Transverse colon (tissue), 3 donors: ENCODE measurements at regions not wholly inside any gene's neighbourhood (a gene's known extent, or its start where the extent isn't known, plus 50 kb on each side); places are given as distances from the start of the nearest gene placed in this dataset.

Experiments used
- CTCF ChIP-seq, 5 experiments: fragments of 200-600 bp in 3 of 5; fragments of 450-650 bp in 2 of 5; sonication (generic) in 3 of 5; IDR thresholded peaks; 1 replicate in 2 of 5; 2 replicates in 3 of 5; pipeline ENCODE4 v1.5.1; 2016 to 2017; ENCODE audit warnings: antibody characterized with exemption in 5 of 5, inconsistent platforms in 3 of 5, mild to moderate bottlenecking in 2 of 5, moderate library complexity in 1 of 5
- POLR2A ChIP-seq: fragments of 450-650 bp; IDR thresholded peaks from one replicate; pipeline ENCODE4 v1.6.1; 2016; ENCODE audit warnings: antibody characterized with exemption, mild to moderate bottlenecking, moderate library complexity

GRCh38 chr9:73597039-73597438, 445.4 kb downstream of the ANXA1 start:
- TF ChIP-seq POLR2A, result no peak
- TF ChIP-seq CTCF (IDR thresholded peaks at IDR 0.05), result no peak
